ENCODE measurements at regions not wholly inside any gene's neighbourhood (a gene's known extent, or its start where the extent isn't known, plus 50 kb on each side); places are given as distances from the start of the nearest gene placed in this dataset.

DNA sequence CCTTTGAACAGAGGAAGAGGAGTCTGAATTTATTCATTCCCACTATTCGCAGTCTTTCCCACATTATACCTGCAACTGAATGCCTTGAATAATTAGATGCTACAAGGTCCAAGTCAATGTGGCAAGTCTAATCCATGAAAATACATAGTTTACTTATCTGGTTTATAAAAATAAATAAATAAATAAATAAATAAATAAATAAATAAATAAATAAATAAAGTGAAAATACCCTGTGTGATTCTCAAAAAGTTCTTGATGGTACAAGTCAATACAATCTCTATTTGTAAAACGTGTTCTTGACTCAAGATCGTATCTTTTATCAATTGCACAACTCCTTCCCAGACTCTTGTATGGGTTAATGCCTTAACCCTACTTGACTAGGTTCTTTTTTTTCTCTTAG lies 417.7 kb downstream of the ZWINT start:
- TF ChIP-seq, protein P1, sequence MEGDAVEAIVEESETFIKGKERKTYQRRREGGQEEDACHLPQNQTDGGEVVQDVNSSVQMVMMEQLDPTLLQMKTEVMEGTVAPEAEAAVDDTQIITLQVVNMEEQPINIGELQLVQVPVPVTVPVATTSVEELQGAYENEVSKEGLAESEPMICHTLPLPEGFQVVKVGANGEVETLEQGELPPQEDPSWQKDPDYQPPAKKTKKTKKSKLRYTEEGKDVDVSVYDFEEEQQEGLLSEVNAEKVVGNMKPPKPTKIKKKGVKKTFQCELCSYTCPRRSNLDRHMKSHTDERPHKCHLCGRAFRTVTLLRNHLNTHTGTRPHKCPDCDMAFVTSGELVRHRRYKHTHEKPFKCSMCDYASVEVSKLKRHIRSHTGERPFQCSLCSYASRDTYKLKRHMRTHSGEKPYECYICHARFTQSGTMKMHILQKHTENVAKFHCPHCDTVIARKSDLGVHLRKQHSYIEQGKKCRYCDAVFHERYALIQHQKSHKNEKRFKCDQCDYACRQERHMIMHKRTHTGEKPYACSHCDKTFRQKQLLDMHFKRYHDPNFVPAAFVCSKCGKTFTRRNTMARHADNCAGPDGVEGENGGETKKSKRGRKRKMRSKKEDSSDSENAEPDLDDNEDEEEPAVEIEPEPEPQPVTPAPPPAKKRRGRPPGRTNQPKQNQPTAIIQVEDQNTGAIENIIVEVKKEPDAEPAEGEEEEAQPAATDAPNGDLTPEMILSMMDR (IDR thresholded peaks at IDR 0.05; ENCODE audit: insufficient read depth, low read length) = no peak
- TF ChIP-seq, protein P2, sequence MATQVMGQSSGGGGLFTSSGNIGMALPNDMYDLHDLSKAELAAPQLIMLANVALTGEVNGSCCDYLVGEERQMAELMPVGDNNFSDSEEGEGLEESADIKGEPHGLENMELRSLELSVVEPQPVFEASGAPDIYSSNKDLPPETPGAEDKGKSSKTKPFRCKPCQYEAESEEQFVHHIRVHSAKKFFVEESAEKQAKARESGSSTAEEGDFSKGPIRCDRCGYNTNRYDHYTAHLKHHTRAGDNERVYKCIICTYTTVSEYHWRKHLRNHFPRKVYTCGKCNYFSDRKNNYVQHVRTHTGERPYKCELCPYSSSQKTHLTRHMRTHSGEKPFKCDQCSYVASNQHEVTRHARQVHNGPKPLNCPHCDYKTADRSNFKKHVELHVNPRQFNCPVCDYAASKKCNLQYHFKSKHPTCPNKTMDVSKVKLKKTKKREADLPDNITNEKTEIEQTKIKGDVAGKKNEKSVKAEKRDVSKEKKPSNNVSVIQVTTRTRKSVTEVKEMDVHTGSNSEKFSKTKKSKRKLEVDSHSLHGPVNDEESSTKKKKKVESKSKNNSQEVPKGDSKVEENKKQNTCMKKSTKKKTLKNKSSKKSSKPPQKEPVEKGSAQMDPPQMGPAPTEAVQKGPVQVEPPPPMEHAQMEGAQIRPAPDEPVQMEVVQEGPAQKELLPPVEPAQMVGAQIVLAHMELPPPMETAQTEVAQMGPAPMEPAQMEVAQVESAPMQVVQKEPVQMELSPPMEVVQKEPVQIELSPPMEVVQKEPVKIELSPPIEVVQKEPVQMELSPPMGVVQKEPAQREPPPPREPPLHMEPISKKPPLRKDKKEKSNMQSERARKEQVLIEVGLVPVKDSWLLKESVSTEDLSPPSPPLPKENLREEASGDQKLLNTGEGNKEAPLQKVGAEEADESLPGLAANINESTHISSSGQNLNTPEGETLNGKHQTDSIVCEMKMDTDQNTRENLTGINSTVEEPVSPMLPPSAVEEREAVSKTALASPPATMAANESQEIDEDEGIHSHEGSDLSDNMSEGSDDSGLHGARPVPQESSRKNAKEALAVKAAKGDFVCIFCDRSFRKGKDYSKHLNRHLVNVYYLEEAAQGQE (IDR thresholded peaks at IDR 0.05; ENCODE audit: insufficient replicate concordance, low read depth) = no peak
- TF ChIP-seq POLR2AphosphoS5 (IDR thresholded peaks at IDR 0.05; ENCODE audit: low read depth) = no peak

All from HL-60 (cell line).